HepG2 (cell line): ENCODE measurements at regions not wholly inside any gene's neighbourhood (a gene's known extent, or its start where the extent isn't known, plus 50 kb on each side); places are given as distances from the start of the nearest gene placed in this dataset.

ENCODE experiments used
- ATAC-seq: fragments of 200-7000 bp; cut with Tn5 transposase; 3 replicates; pipeline ENCODE4 v1.9.1; 2020; ENCODE audit warnings: mild to moderate bottlenecking, moderate library complexity
- BruUV-seq: library from RNA; stranded (reverse); fragments of 400-500 nt; replicated peaks from 2 replicates; lab custom pipeline; 2021; lab: Mats Ljungman, UMichigan
- CTCF ChIA-PET: fragments of 300-600 bp; formaldehyde crosslinking; extraction: SDS; loops from one replicate; lab custom pipeline; 2021; ENCODE audit warnings: low total read pairs, inconsistent platforms, low intra/inter-chr PET ratio; lab: Yijun Ruan, JAX
- POLR2A ChIA-PET: fragments of 350-600 bp; sonication (Branson Sonifier 250); formaldehyde crosslinking; loops from one replicate; lab custom pipeline; 2020; ENCODE audit warnings: antibody characterized with exemption, inconsistent platforms; lab: Yijun Ruan, JAX
- DNase-seq: peaks from one replicate; pipeline ENCODE4 v3.0.0-alpha.2; 2015; ENCODE audit warnings: low spot score
- FAIRE-seq: peaks from 3 replicates; lab custom pipeline; 2011; peaks lifted over from hg19 to GRCh38; lab: Jason Lieb, UNC
- H2AFZ ChIP-seq: one replicate; pipeline ENCODE4 v1.6.1; 2011; ENCODE audit warnings: low read length, inconsistent platforms
- H3K27ac ChIP-seq: fragments of 300-600 bp; 3 replicates; pipeline ENCODE4 v1.8.0; 2011; ENCODE audit warnings: mixed run types, mild to moderate bottlenecking, mixed read lengths, low read length, inconsistent platforms; ENCODE audit not compliant: insufficient read depth; ENCODE audit errors: extremely low read length
- H3K27me3 ChIP-seq, 2 experiments: fragments of 200-600 bp in 1 of 2; 2 replicates in 1 of 2; 3 replicates in 1 of 2; pipeline versions ENCODE4 v1.6.0 to v1.8.0; 2011; ENCODE audit warnings: low read length in 2 of 2, mild to moderate bottlenecking in 2 of 2, moderate library complexity in 2 of 2, inconsistent platforms in 1 of 2; ENCODE audit not compliant: insufficient read depth in 2 of 2, control insufficient read depth in 1 of 2
- H3K36me3 ChIP-seq, 2 experiments: fragments of 200-600 bp in 1 of 2; replicated peaks in 1 of 2; 2 replicates in 1 of 2; 3 replicates in 1 of 2; pipeline versions ENCODE4 v1.5.1 to v1.8.0; 2011; ENCODE audit warnings: low read length in 2 of 2, inconsistent platforms in 1 of 2; ENCODE audit not compliant: insufficient read depth in 2 of 2, control insufficient read depth in 1 of 2
- H3K4me1 ChIP-seq: 2 replicates; pipeline ENCODE4 v1.5.1; 2012; ENCODE audit warnings: low read length, inconsistent platforms; ENCODE audit not compliant: insufficient read depth
- H3K4me2 ChIP-seq: 2 replicates; pipeline ENCODE4 v1.6.0; 2011; ENCODE audit warnings: low read depth, low read length, inconsistent platforms
- H3K4me3 ChIP-seq, 3 experiments: fragments of 200-600 bp in 1 of 3; sonication (generic), shearing (Covaris generic) in 1 of 3; replicated peaks in 1 of 3; 2 replicates each; pipeline ENCODE4 v1.5.1; 2011 to 2016; ENCODE audit warnings: low read length in 3 of 3, inconsistent platforms in 2 of 3, low read depth in 2 of 3, mild to moderate bottlenecking in 2 of 3, control low read depth in 1 of 3, mixed read lengths in 1 of 3; ENCODE audit not compliant: insufficient read depth in 1 of 3
- H3K79me2 ChIP-seq: one replicate; pipeline ENCODE4 v1.6.1; 2011; ENCODE audit warnings: low read length, inconsistent platforms; ENCODE audit not compliant: insufficient read depth
- H3K9ac ChIP-seq: 2 replicates; pipeline ENCODE4 v1.6.0; 2011; ENCODE audit warnings: mild to moderate bottlenecking, low read depth, low read length, inconsistent platforms; ENCODE audit not compliant: insufficient read depth
- H3K9me3 ChIP-seq: 2 replicates; pipeline ENCODE4 v1.5.1; 2012; ENCODE audit warnings: mild to moderate bottlenecking, low read length
- H4K20me1 ChIP-seq: 2 replicates; pipeline ENCODE4 v1.6.0; 2011; ENCODE audit warnings: inconsistent platforms, mild to moderate bottlenecking, low read length, moderate library complexity; ENCODE audit not compliant: insufficient read depth
- MED13 ChIP-seq: sonication (generic); formaldehyde crosslinking; IDR thresholded peaks from 2 replicates; pipeline ENCODE4 v1.5.0; 2020; ENCODE audit warnings: missing genetic modification reagents
- RARG ChIP-seq: sonication (generic); formaldehyde crosslinking; IDR thresholded peaks from 2 replicates; pipeline ENCODE4 v1.4.0; 2020; ENCODE audit warnings: low read depth, mild to moderate bottlenecking, missing genetic modification reagents
- TEAD3 ChIP-seq: optimal IDR thresholded peaks from 2 replicates; pipeline ENCODE3; 2016; ENCODE audit warnings: borderline replicate concordance
- XRCC5 ChIP-seq: fragments of 200-400 bp; formaldehyde crosslinking; optimal IDR thresholded peaks from 2 replicates; pipeline ENCODE3; 2017; ENCODE audit warnings: mild to moderate bottlenecking, low read length
- ZBTB42 ChIP-seq: sonication (generic); formaldehyde crosslinking; IDR thresholded peaks from 2 replicates; pipeline ENCODE4 v1.5.0; 2020; ENCODE audit warnings: mild to moderate bottlenecking, missing genetic modification reagents
- ZFP90 ChIP-seq: sonication (generic); formaldehyde crosslinking; IDR thresholded peaks from 2 replicates; pipeline ENCODE4 v1.8.0; 2022; ENCODE audit warnings: missing genetic modification reagents, mild to moderate bottlenecking, inconsistent platforms, borderline replicate concordance
- ZNF318 ChIP-seq: sonication (generic); formaldehyde crosslinking; IDR thresholded peaks from 2 replicates; pipeline ENCODE4 v1.4.0; 2020; ENCODE audit warnings: mild to moderate bottlenecking, missing genetic modification reagents
- ZSCAN29 ChIP-seq: sonication (generic); formaldehyde crosslinking; conservative IDR thresholded peaks from 2 replicates; pipeline ENCODE4 v1.4.0; 2020; ENCODE audit warnings: mild to moderate bottlenecking, missing genetic modification reagents
- WGBS: methylation state at CpG from one replicate; pipeline ENCODE4 v1.1.6; 2017; ENCODE audit warnings: low lambda C conversion rate; 5-methylcytosine and 5-hydroxymethylcytosine counted together
- in situ Hi-C: cut with HindIII; loops from 2 replicates; pipeline ENCODE4 v1.10.0; 2017; ENCODE audit warnings: low pct_unique_long_range_greater_than_20kb; ENCODE audit not compliant: extremely low pct_ligation_motif_present
- intact Hi-C: fragments of 100-400 bp; cut with micrococcal nuclease; formaldehyde crosslinking; loops from one replicate; pipeline ENCODE4 v1.10.0; 2022; ENCODE audit not compliant: unreplicated experiment
- TF ChIP-seq, protein P1 (sequence below): sonication (generic); formaldehyde crosslinking; IDR thresholded peaks from 2 replicates; pipeline ENCODE4 v1.4.0; 2020; ENCODE audit warnings: mild to moderate bottlenecking, missing genetic modification reagents
- TF ChIP-seq, protein P2 (sequence below): sonication (generic); formaldehyde crosslinking; IDR thresholded peaks from 2 replicates; pipeline ENCODE4 v1.4.0; 2020; ENCODE audit warnings: missing genetic modification reagents, mild to moderate bottlenecking, borderline replicate concordance
- TF ChIP-seq, protein P3 (sequence below): sonication (generic); formaldehyde crosslinking; IDR thresholded peaks from 2 replicates; pipeline ENCODE4 v1.8.0; 2022; ENCODE audit warnings: missing genetic modification reagents, mild to moderate bottlenecking, moderate library complexity, borderline replicate concordance

DNA sequence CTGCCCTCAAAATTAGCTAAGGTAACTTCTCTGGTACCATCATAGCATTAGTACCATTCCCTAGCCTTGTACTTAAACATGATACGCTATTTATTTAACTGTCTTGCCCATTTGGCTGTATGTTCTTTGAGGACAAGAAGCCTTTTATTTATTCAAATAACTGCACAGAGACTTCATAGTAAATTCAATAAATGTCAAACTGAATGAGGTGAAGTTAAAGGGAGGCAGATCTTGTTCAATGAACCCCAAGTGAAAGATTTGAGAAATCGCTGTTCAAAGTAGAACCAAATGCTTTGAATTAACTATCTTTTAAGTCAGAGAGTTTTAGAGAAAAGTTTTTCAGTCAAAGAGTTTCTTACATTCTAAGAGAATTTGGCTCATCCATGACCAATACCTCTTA is 203.6 kb downstream of the GXYLT1 start:
- DNase-seq (no peak), ATAC-seq (no peak), FAIRE-seq (no peak)
- H3K27me3 ChIP-seq = no peaks in the 10 kb centered on the region
- no TSS peak for BruUV-seq
- in situ Hi-C loops (no loop called here), intact Hi-C loops (no loop called here)
- H3K4me2 ChIP-seq = no peak overlapping the region
- CTCF ChIA-PET = no interaction called here
- H4K20me1 ChIP-seq = no peaks in the 10 kb centered on the region
- WGBS = 53% methylated on average over 2 of the region's 2 CpGs
- no peaks in the 10 kb centered on the region for H3K79me2 ChIP-seq
- H2AFZ ChIP-seq = no peak overlapping the region
- no peaks in the 10 kb centered on the region; a peak in 1 of 5 replicates for H3K36me3 ChIP-seq
- POLR2A ChIA-PET = no interaction called here
- H3K4me1 ChIP-seq = no peaks in the 10 kb centered on the region
- H3K9ac ChIP-seq = no peak overlapping the region
- H3K4me3 ChIP-seq = no peak overlapping the region
- H3K27ac ChIP-seq = no peak overlapping the region
- peaks cover 12% of the 10 kb centered on the region for H3K9me3 ChIP-seq
- TF ChIP-seq ZSCAN29 (CRISPR knock-in tag) = no peak
- no peak for TF ChIP-seq ZBTB42 (CRISPR knock-in tag)
- no peak for TF ChIP-seq TEAD3 (CRISPR knock-in tag)
- TF ChIP-seq, protein P1, sequence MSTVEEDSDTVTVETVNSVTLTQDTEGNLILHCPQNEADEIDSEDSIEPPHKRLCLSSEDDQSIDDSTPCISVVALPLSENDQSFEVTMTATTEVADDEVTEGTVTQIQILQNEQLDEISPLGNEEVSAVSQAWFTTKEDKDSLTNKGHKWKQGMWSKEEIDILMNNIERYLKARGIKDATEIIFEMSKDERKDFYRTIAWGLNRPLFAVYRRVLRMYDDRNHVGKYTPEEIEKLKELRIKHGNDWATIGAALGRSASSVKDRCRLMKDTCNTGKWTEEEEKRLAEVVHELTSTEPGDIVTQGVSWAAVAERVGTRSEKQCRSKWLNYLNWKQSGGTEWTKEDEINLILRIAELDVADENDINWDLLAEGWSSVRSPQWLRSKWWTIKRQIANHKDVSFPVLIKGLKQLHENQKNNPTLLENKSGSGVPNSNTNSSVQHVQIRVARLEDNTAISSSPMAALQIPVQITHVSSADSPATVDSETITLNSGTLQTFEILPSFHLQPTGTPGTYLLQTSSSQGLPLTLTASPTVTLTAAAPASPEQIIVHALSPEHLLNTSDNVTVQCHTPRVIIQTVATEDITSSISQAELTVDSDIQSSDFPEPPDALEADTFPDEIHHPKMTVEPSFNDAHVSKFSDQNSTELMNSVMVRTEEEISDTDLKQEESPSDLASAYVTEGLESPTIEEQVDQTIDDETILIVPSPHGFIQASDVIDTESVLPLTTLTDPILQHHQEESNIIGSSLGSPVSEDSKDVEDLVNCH (CRISPR knock-in tag) = no peak
- no peak for TF ChIP-seq ZNF318
- TF ChIP-seq ZFP90 (CRISPR knock-in tag) = no peak
- TF ChIP-seq, protein P2, sequence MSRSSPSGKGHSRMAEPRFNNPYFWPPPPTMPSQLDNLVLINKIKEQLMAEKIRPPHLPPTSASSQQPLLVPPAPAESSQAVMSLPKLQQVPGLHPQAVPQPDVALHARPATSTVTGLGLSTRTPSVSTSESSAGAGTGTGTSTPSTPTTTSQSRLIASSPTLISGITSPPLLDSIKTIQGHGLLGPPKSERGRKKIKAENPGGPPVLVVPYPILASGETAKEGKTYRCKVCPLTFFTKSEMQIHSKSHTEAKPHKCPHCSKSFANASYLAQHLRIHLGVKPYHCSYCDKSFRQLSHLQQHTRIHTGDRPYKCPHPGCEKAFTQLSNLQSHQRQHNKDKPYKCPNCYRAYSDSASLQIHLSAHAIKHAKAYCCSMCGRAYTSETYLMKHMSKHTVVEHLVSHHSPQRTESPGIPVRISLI (CRISPR knock-in tag) = no peak
- no peak for TF ChIP-seq RARG (CRISPR knock-in tag)
- TF ChIP-seq, protein P3, sequence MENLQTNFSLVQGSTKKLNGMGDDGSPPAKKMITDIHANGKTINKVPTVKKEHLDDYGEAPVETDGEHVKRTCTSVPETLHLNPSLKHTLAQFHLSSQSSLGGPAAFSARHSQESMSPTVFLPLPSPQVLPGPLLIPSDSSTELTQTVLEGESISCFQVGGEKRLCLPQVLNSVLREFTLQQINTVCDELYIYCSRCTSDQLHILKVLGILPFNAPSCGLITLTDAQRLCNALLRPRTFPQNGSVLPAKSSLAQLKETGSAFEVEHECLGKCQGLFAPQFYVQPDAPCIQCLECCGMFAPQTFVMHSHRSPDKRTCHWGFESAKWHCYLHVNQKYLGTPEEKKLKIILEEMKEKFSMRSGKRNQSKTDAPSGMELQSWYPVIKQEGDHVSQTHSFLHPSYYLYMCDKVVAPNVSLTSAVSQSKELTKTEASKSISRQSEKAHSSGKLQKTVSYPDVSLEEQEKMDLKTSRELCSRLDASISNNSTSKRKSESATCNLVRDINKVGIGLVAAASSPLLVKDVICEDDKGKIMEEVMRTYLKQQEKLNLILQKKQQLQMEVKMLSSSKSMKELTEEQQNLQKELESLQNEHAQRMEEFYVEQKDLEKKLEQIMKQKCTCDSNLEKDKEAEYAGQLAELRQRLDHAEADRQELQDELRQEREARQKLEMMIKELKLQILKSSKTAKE (CRISPR knock-in tag) = no peak
- no peak for TF ChIP-seq MED13
- TF ChIP-seq XRCC5 = no peak
